ENCODE measurements at regions not wholly inside any gene's neighbourhood (a gene's known extent, or its start where the extent isn't known, plus 50 kb on each side); places are given as distances from the start of the nearest gene placed in this dataset.

- Histone ChIP-seq H3K4me3 (replicated peaks; ENCODE audit: low read depth, low read length) (no peak overlapping the region), H3K27me3 (replicated peaks; ENCODE audit: control insufficient read depth, insufficient read depth, low read length) (no peaks in the 10 kb centered on the region), H3K36me3 (ENCODE audit: control insufficient read depth, insufficient read depth, low read length) (no peaks in the 10 kb centered on the region)
- no peak for TF ChIP-seq CTCF (IDR thresholded peaks at IDR 0.05; ENCODE audit: insufficient read depth, low read length, poor library complexity, severe bottlenecking)
- no peak for DNase-seq (ENCODE audit: extremely low read depth, insufficient read length)
These were observed 1474.3 kb downstream of the BRD1 start for GRCh38 chr22:48353116-48353947.

- no peak for TF ChIP-seq CTCF (IDR thresholded peaks at IDR 0.05; ENCODE audit: insufficient read depth, low read length, poor library complexity, severe bottlenecking)
- Histone ChIP-seq H3K27me3 (replicated peaks; ENCODE audit: control insufficient read depth, insufficient read depth, low read length) (no peaks in the 10 kb centered on the region), H3K4me3 (replicated peaks; ENCODE audit: low read depth, low read length) (no peak overlapping the region), H3K36me3 (ENCODE audit: control insufficient read depth, insufficient read depth, low read length) (no peaks in the 10 kb centered on the region)
- DNase-seq (ENCODE audit: extremely low read depth, insufficient read length) = no peak
These were observed 1475.4 kb downstream of the BRD1 start for GRCh38 chr22:48352086-48352911.

GRCh38 chr22:48351376-48352085 lies 1476.1 kb downstream of the BRD1 start:
- Histone ChIP-seq H3K27me3 (replicated peaks; ENCODE audit: control insufficient read depth, insufficient read depth, low read length) (no peaks in the 10 kb centered on the region), H3K36me3 (ENCODE audit: control insufficient read depth, insufficient read depth, low read length) (no peaks in the 10 kb centered on the region), H3K4me3 (replicated peaks; ENCODE audit: low read depth, low read length) (no peak overlapping the region)
- DNase-seq (ENCODE audit: extremely low read depth, insufficient read length) = no peak
- no peak for TF ChIP-seq CTCF (IDR thresholded peaks at IDR 0.05; ENCODE audit: insufficient read depth, low read length, poor library complexity, severe bottlenecking)

GRCh38 chr22:48350456-48350855 lies 1477.2 kb downstream of the BRD1 start:
- TF ChIP-seq CTCF (IDR thresholded peaks at IDR 0.05; ENCODE audit: insufficient read depth, low read length, poor library complexity, severe bottlenecking) = no peak
- DNase-seq (ENCODE audit: extremely low read depth, insufficient read length) = no peak
- H3K36me3 ChIP-seq (ENCODE audit: control insufficient read depth, insufficient read depth, low read length) = no peaks in the 10 kb centered on the region
- no peak overlapping the region for H3K4me3 ChIP-seq (replicated peaks; ENCODE audit: low read depth, low read length)
- H3K27me3 ChIP-seq (replicated peaks; ENCODE audit: control insufficient read depth, insufficient read depth, low read length) = no peaks in the 10 kb centered on the region

- H3K27me3 ChIP-seq (replicated peaks; ENCODE audit: control insufficient read depth, insufficient read depth, low read length) = no peaks in the 10 kb centered on the region
- H3K4me3 ChIP-seq (replicated peaks; ENCODE audit: low read depth, low read length) = no peak overlapping the region
- H3K36me3 ChIP-seq (ENCODE audit: control insufficient read depth, insufficient read depth, low read length) = no peaks in the 10 kb centered on the region
- TF ChIP-seq CTCF (IDR thresholded peaks at IDR 0.05; ENCODE audit: insufficient read depth, low read length, poor library complexity, severe bottlenecking) = no peak
- DNase-seq (ENCODE audit: extremely low read depth, insufficient read length) = no peak
These were observed 1478.8 kb downstream of the BRD1 start for GRCh38 chr22:48348855-48349254.
